GM19025 (cell line): ENCODE measurements at regions not wholly inside any gene's neighbourhood (a gene's known extent, or its start where the extent isn't known, plus 50 kb on each side); places are given as distances from the start of the nearest gene placed in this dataset.
"Not testable (repeated sequence)": the region's sequence is repeated elsewhere in the genome, so short reads cannot be mapped to it uniquely, and the experiment has no call there.

ENCODE experiments used
- ATAC-seq: cut with Tn5 transposase; IDR thresholded peaks from one replicate; pipeline ENCODE4 v1.9.1; 2021; ENCODE audit warnings: mild to moderate bottlenecking, low read depth, moderate library complexity; ENCODE audit not compliant: unreplicated experiment

DNA sequence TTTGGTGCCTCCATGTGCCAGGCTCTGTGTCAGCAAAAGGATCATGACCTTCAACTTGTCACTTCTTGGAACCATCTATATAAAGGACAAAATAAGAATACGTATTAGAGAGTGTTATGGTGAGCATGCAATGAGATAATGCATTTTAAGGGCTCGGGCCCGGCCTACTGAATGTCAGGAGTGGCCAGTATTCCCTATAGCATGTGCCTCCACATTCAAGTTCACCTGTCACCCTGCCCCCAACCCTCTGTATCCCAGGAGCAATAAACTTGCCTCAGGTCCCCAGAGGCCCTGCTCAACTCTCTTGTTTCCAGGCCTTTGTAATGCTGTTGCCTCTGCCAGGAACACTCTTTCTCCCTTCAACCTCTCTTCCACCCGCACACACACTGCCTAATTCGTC, 90.2 kb upstream of the SLC6A11 start:
- no peak for ATAC-seq

DNA sequence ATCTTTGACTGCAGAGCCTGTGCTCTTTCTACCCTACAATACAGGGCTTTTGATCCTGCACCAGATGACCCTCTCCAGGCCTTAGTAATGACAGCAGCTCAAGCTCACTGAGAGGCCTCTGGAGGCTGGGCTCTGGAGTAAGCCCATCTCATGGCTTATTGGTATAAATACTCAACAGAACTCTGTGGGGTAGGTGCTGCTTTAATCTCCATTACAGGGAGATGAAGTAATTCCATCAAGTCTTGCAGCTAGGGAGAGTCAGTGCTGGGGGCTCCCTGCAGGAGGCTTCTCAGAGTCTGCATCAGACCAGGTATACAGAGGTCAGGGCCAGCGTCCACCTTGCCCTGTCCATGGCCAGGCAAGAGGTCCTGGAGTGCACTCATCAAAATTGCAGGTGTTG, 89.2 kb upstream of the SLC6A11 start:
- no peak for ATAC-seq

DNA sequence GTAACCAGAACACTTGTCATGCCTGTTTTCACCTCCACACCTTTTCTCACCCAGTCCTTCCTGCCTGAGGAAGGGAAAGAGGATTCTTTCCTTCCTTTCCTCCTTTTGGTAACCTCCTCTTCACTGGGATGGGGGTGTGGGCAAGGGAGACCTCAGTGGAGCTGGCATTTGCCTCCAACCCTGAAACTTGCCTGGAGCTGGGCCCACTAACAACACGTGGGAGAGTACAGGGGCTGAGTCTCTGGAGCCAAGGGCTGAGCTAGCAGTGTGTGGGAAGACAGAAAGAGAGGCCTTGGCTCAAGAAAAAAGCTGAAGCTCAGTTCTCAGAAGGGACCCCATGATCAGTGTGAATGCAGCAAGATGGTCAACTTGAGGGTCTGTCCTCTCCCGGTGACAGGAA, 86.6 kb upstream of the SLC6A11 start:
- ATAC-seq = no peak

DNA sequence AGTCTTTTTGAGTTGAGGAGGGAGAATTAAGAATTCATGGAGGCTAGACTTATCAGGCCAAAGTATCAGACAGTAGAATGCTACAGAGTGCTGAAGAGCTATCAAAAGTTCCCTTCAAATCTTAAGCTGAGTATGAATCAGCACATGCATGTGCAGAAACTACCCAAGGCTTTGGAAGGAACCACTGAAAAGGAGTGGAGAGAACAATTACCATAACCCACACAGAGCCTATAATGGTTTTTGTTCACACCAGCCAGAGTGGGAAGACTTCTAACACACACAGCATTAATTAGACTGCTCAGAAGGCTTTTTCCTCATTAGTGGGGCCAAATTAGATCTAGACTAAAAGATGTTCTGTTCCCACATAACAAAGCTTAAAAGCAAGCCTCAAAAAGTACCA, 83.7 kb upstream of the SLC6A11 start:
- no peak for ATAC-seq

DNA sequence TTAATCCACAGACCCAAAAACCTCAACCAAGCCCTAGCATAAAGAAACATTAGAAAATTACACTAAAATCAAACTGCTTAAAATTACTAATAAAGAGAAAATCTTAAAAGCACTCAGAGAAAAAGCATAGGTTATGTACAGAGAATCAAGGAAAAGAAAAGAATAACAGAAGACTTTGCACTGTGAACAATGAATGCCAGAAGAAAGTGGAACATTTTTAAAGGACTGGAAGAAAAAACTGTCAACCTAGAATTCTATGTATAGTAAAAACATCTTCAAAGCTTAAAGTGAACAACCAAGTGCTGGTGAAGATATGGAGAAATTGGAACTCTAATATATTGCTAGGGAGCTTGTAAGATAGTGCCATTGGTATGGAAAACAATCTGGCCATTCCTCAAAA, 82.7 kb upstream of the SLC6A11 start:
- no peak for ATAC-seq

DNA sequence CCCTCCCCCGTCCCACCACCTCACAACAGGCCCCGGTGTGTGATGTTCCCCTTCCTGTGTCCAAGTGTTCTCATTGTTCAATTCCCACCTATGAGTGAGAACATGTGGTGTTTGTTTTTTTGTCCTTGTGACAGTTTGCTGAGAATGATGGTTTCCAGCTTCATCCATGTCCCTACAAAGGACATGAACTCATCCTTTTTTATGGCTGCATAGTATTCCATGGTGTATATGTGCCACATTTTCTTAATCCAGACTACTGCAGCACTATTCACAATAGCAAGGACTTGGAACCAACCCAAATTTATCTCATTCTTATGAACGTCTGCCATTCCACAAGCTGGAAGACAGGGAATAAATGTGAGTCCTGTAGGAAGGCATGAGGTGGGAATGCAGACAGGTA, 79.6 kb upstream of the SLC6A11 start:
- not testable (repeated sequence) for ATAC-seq

DNA sequence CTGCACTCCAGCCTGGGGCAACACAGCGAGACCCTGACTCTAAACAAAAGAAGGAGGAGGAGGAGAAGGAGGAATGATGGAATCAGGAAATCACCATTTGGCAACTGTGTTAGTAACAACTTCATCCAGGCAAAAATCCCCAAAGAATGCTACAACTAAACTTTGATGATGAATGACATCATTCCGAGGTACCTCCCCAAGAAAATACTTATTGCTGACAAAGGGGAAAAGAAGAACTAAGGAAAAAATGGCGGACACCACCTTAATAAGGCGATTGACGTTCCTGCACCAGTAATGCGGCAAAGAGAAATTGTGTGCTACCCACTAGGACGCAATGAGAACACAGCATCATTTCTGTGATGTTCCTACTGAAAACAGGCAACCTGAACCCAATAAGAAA, 78.2 kb upstream of the SLC6A11 start:
- ATAC-seq = no peak

DNA sequence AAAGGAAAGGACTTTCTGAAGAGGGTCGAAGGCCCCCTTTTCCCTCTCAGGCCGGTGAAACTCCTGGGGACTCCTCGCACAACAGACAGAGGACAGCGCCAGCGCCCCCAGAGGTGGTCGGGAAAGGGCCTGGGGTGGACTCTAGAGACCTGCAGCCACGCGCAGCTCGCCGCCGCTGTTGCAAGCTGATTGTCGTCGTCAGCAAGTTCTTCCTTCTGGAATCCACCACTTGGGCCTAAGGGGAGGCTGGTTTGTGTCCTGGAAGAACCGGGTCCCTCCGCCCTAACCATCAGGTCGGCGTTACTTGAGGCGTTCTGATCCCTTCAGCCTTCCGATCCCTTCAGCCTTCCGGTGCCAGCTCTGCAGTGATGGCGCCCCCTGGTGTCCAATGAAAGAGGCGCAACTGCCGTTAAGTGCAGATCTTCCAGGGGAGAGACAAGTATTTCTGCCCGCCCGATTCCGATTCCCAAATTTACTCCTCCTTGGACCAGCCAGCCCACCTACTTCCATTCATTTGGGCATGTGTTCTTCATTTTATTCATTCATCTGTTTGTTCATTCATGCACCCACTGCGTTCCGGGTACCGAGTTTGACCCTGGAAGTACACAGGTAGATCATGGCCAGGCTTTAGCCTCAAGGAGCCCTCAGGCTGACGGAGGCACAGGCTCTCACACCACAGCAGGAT, 77.2 kb upstream of the SLC6A11 start:
- no peak for ATAC-seq

DNA sequence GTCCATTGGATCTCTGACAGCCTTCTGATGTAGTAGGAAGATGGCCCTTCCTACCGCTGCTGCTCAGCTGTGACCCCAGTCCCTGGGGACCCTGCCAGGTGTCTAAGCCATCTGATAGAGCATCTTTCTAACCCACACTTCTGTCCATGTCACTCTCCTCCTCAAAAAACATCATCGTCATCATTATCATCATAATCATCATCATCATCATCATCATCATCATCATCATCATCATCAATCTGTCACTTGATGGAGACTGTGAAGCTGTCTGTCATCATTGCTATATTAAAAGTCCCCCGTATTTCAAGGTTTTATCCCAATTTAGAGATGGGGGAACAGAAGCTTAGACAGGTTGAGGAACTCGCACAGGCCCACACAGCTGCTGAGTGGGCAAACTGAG, 75.1 kb upstream of the SLC6A11 start:
- ATAC-seq = no peak

DNA sequence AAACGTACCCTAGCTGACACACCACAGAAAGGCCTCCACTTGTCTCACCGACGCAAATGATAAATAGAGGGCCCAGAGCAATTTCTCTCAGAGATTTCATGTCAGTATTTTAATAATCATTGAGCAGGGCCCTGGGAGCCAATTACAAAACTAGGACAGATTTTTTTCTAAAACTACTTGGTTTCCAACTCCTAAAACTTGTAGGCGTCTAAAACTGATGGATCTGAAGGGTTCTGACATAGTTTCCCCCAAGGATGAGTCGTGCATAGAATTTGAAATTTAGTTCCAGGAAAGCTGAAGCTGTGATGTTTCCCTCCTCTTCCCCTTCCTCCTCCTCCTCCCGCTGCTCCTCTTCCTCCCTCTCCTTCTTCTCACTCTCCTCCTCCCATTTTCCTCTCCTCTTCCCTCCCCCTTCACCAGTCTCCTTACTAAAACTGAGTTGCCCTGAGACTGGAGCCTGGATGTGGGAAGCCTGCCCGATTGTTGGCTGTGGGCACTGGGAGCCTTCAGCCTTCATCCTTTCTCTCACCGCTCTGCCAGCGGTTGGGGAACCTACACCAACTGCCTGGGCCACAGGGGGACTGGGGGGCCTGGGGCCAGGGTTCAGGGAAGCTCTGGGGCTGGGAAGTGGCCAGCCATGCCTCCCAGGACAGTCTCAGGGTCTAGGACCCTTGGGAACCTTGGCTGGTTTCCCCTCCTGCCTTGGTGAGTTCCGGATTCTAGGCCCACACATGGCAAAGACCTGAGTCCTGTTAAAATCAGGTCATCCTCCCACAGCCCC, 73.9 kb upstream of the SLC6A11 start:
- no peak for ATAC-seq

DNA sequence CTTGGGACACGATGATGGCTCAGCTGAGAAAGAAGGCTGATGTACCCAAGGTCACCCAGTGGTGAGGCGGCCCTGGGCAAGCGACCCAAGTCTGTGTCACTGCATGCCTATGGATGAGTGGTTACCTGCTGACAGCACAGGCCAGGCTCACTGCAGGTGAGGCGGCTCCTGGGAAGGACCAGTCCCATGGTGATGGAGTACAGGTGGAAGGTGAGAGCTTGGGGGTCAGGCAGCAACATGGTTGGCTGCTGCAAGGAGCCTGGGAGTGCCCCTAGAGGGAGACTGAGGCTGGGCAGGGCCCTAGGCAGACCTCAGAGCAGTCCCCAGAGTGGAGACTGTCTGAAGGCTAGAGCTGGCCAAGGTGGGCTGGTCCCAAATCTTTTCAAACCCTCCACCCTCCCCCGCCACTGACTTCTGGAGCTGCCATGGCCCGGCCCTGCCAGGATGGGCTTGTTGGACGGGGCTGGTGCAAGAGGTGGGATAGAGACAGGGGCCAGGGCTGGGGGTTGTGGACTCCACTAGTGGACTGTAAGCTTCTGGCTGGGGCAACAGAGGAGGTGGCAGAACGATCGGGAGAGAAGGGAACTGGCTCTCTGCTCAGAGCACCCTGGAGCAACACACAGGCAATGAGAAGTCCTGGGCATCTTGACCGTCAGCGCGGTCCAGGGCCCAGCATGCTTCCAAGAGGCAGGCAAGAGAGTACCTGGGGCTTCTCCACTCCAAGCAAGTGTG, 72.5 kb upstream of the SLC6A11 start:
- ATAC-seq = no peak

DNA sequence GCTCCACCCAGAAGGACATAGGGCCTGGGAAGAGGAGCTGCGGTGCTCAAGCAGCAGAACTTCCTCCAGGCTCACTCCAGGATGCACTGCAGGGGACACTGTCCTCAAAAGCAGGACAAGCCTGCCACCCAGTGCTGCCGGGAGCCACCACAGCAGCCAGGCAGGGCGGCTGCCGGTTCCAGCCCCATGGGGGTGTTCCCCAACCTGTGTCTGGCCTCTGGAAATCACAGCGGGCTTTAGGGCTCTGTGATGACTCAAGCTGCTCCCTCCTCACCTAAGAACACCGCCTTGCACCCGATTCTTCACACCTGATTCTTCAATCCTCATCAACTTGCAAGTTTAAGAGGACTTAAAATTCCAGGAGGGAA, 71.9 kb upstream of the SLC6A11 start:
- no peak for ATAC-seq

DNA sequence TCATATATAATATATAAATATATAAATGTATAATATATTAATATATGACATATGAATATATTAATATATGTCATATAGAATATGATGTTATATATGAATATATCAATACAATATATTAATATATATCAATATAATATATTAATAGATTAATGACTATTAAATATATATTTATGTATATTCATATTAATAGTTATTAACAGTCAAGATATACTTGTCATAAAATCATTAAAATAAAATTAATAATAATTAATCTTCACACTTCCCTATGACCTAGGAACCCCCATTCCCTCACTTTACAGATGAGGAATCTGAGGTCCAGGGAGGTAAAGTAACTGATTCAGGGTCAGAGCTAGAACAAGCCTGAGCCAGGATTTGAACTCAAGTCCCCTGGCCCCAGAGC, 70.6 kb upstream of the SLC6A11 start:
- no peak for ATAC-seq

DNA sequence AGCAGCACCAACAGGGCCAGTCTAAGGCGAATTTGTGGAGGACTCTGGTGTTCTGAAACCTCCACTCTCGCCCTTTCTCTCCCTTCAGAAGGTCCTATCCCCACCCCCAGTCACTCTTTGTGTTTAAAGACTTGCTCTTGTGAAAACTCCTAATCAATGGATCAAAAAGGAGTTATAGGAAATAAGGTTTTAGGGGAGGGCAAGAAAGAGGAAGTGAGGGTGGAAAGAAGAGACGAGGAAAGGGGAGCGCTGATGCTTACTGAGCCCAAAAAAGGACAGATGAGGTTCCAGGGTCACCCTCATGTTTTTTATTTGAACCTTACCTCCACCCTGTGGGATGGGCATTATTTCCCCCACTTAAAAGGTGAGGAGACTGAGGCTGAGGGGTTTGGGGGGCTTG, 70.0 kb upstream of the SLC6A11 start:
- no peak for ATAC-seq

DNA sequence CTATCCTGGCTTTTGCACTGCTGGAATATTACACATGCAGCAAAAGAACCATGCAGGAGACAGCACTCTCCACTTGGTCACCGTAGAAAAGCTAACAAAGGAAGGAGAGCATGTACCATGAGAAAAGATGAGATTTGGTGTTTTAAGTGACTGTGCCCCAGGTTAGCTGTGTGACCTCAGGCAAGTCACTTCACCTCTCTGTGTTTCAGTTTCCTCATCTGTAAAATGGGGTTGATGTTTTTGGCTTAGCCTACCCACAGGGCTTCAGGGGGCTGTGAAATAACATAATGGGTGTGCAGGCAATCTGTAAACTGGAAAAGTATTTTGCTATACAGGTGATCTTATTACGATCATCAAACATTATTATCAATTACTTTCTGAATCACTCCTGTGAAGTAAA, 69.3 kb upstream of the SLC6A11 start:
- ATAC-seq = no peak

DNA sequence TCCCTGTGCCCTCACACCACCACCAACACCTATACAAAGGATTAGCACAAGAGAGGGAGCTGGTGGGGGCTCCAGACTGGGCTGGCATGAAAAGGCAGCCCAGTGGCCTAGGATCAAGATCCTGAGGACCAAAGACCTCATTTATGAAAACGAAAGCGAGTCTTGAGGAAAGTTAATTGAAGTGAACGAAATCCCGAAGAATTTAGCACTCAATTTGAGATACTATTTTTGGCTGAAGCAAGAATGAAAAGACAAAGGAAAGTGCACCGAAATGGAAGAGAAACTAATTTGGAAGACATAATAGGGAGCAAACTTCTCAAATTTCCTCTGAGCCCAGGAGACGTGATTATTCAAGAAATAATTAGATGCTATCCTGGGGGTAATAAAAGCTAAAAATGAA, 68.7 kb upstream of the SLC6A11 start:
- ATAC-seq = no peak

DNA sequence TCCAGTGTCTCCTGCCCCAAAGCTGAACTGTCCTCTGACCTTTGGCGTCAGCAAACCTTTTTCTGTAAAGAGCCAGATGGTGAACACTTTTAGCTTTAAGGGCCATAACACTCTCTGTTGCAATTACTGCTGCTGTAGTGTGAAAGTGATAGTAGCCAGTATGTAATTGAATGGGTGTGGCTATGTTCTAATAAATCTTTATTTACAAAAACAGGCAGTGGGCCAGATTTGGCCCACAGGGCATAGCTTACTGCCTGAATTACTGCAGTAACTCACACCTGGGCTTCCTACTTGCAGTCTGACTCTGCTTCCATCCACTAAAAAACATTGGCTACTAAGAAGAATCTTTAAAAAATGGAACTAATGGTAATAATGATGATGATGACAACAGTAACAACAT, 68.0 kb upstream of the SLC6A11 start:
- ATAC-seq = no peak

DNA sequence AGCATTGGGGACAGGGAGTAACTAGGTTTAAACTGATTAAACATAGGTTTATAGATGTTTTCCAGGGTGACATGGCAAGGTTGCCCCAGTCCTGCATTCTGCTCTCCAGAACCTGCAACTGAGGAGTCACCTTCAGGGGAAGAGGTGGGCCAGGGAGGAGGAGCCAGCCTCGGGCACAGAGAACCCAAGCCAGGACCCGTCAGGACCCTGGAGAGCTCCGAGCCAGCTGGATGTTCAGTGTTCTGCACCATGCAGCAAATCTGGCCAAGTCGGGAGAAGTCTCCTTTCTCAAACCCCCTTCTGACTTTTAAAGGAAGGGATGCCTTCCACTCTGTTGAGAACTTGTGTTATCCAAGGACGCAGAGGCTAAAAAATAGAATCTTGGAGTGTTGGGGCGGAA, 62.1 kb upstream of the SLC6A11 start:
- no peak for ATAC-seq

DNA sequence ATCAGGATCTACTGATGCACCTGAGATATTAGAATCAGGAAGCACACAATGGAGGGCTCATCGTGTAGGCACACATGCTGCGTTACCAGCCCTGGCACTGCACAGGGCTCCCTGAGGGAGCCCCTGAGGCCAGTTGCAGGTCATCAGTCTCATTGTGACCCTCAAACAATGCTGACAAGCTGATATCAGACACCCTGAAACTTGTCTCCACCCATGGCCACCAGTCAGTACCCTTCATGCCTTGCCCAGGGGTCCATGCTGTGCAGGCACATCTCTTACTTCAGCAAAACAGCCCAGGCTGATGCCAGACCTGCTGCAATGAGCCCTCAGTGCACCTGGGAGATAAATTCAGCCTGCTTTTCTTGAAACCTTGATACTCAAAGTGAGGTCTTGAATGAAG, 59.5 kb upstream of the SLC6A11 start:
- ATAC-seq = no peak

DNA sequence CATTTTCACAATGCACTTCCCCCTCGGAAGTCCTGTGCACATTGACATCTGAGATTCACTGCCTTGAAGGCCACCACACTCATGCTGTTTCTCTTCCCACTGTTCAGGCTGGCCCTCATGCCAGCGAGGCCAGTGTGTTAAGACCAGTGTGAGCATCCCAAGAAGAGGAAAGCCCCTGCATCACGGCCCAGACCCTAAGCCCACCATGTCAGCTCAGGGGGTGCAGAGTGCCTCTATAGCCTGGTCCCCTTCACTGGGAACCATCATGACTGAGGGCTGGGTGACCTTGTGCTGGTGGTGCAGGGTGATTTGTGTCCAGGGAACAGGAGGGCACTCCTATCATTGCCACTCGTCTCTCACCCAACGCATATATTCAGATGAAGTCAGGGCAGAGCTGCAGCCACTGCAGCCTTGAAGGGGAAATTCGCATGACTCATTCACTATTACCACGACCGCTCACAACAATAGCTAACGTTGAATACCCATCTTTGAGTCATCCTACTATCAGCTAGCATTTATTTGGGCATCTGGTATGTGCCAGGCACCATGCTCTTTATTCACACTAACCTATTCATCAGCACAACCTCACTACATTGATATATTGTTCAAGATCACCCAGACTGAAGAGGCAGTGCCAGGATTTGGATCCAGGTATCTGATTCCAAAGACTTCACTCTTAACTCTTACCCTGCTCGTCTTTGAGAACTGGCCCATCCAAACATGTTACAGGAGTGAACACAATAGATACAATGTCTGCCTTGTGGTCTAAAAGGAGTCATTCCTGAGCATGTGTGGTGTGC, 58.8 kb upstream of the SLC6A11 start:
- ATAC-seq = no peak

DNA sequence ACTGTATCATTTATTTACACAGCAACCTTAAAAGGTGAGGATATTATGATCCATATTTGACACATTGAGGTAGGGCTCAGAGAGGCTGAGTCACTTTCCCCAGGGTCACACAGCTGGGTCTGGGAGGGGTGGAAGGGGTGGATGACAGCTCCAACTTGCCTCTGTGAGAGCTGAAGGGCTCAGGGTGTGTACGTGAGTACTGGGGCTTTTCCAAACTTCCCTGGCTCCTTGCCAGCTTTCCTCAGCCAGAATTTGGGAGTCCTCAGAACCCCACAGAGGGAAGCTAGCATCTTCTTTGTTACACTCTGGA, 58.3 kb upstream of the SLC6A11 start:
- ATAC-seq = no peak
